ENCODE measurements at regions not wholly inside any gene's neighbourhood (a gene's known extent, or its start where the extent isn't known, plus 50 kb on each side); places are given as distances from the start of the nearest gene placed in this dataset.

DNA sequence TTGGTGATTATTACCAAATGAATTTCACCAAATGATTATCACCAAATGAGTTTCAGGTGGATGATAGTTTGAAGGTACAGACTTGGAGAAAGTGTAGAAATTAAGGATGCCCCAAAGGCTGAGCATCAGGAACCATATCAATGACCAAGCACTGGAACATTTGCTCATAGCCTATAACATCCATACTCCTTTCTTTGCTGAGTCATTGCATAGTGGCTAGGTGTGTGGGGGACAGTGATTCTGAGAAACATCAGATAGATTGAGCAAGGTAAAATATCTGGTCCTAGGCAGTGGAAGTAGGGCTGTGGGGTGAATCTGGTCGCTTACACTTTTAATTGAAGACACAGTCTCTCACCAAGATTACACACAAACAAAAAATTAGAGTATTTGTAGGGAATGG, 1362.5 kb upstream of the PABPC4L start:
- TF ChIP-seq, protein P1, sequence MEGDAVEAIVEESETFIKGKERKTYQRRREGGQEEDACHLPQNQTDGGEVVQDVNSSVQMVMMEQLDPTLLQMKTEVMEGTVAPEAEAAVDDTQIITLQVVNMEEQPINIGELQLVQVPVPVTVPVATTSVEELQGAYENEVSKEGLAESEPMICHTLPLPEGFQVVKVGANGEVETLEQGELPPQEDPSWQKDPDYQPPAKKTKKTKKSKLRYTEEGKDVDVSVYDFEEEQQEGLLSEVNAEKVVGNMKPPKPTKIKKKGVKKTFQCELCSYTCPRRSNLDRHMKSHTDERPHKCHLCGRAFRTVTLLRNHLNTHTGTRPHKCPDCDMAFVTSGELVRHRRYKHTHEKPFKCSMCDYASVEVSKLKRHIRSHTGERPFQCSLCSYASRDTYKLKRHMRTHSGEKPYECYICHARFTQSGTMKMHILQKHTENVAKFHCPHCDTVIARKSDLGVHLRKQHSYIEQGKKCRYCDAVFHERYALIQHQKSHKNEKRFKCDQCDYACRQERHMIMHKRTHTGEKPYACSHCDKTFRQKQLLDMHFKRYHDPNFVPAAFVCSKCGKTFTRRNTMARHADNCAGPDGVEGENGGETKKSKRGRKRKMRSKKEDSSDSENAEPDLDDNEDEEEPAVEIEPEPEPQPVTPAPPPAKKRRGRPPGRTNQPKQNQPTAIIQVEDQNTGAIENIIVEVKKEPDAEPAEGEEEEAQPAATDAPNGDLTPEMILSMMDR (IDR thresholded peaks at IDR 0.05; ENCODE audit: control extremely low read depth, extremely low read depth, low read depth, missing control alignments) = no peak
- DNase-seq (ENCODE audit: extremely low spot score) = no peak
- ChIA-PET POLR2A (no interaction called here), CTCF (no interaction called here)

DNA sequence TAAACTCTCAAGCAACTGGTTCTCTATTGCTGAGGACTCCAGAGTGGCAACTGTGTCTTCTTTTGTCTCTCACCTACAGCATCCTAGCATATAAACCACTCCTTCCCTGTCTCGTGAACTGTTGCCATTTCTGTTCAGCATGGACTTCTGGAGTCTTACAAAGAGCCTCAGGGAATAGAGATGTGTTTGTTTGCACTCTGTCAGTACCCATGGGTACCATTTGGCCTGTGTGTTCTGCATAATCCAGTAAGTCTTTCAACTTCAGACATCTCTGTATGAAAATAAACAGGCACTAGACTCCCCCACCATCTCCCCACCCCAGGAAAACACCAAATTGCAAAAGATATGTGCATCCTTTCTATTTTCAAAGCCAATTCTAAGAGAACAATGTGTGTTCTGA, 1351.6 kb upstream of the PABPC4L start:
- DNase-seq (ENCODE audit: extremely low spot score) = no peak
- CTCF ChIA-PET = no interaction called here
- POLR2A ChIA-PET = no interaction called here

DNA sequence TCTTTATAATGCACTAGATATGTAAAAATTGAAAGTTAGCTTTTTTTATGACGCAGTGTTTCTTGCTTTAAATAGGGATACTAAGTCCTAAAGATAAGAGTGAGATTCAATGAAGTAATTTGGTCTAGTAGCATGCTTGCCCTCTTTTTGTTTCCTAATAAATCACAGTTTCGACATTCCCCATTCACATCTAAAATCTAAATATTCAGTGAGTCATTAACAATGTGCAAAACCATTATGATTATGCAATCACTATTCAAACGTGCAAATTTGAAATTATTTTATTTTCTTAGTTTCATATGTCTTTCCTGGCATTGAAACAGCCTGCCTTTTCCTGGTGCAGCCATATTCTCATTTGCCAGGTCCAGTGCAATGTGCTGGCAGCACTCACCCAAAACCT, 1350.5 kb upstream of the PABPC4L start:
- no peak for DNase-seq (ENCODE audit: extremely low spot score)
- TF ChIP-seq, protein P1 (IDR thresholded peaks at IDR 0.05; ENCODE audit: control extremely low read depth, extremely low read depth, low read depth, missing control alignments) = no peak
- POLR2A ChIA-PET = no interaction called here
- CTCF ChIA-PET = no interaction called here

More for the DNA sequence above, 1351.6 kb upstream of the PABPC4L start:
- TF ChIP-seq, protein P1 (IDR thresholded peaks at IDR 0.05; ENCODE audit: control extremely low read depth, extremely low read depth, low read depth, missing control alignments) = no peak

DNA sequence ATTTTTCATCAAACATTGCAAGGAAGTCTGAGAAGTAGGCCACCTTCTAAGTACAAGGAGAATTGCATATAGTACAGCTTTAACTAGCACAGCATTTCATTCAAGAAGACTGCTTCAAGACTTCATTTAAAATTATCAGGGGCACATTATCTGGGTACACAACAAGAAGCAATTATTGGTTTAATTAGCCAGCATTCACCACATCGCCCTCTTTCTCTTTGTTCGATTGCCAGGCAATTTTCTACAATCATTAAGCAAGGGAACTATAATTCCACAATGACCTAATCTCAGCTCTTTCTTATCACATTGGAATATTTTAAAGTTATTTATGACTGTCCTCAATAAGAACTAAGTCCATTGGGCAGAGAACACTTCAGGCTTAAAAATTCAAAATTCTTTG, 1347.1 kb upstream of the PABPC4L start:
- DNase-seq (ENCODE audit: extremely low spot score) = no peak
- ChIA-PET POLR2A (no interaction called here), CTCF (no interaction called here)
- TF ChIP-seq, protein P1 (IDR thresholded peaks at IDR 0.05; ENCODE audit: control extremely low read depth, extremely low read depth, low read depth, missing control alignments) = no peak

DNA sequence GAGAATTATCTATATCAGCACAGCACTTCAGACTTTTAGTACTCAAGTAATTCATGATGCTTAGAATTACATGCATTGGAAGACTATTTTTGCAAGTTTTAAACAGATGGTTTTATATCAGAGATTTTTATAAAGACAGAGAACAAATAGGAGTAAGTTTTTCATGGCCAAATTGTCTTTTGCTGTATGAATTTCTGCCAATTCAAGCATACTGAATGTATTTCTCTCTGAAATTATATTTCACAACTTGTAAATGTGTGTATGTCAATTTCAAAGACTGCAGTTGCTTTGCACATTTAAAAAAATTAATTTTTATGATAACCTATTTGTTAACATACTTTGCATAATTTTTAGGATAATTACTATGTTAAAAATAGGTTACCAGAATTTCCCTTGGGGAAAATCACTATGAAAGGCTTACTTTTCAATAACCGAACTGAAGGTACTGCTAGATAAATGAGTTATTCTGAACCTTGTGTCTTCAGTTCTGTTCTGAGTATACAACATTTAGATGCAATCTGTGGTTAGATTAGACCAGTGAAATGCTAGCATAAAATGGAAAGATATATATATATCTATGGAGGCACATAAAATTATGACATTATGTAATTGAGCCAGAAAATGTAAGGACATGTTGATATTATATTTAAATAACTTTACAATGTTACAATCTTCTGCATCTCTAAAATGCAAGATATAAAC, 1344.2 kb upstream of the PABPC4L start:
- POLR2A ChIA-PET = no interaction called here
- TF ChIP-seq, protein P1 (IDR thresholded peaks at IDR 0.05; ENCODE audit: control extremely low read depth, extremely low read depth, low read depth, missing control alignments) = no peak
- CTCF ChIA-PET = no interaction called here
- no peak for DNase-seq (ENCODE audit: extremely low spot score)

DNA sequence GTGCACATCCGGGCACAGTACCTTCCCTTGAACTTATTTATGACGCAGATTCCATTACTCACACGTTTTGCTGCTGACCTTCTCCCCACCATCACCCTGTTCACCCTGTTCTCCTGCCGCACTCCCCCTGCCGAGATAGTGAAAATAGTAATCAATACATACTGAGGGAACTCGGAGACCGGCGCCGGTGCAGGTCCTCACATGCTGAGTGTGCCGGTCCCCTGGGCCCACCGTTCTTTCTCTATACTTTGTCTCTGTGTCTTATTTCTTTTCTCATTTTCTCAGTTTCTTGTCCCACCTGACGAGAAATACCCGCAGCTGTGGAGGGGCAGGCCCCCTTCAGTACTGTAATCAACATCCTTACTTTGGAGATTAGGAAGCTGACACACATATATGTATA, 1337.1 kb upstream of the PABPC4L start:
- DNase-seq (ENCODE audit: extremely low spot score) = no peak
- CTCF ChIA-PET = no interaction called here
- TF ChIP-seq, protein P1 (IDR thresholded peaks at IDR 0.05; ENCODE audit: control extremely low read depth, extremely low read depth, low read depth, missing control alignments) = no peak
- POLR2A ChIA-PET = no interaction called here
